Liver (tissue), 3 donors: ENCODE measurements at regions not wholly inside any gene's neighbourhood (a gene's known extent, or its start where the extent isn't known, plus 50 kb on each side); places are given as distances from the start of the nearest gene placed in this dataset.

Experiments used
- RAD21 ChIP-seq, 2 donors: IDR thresholded peaks; 2 replicates each; pipeline ENCODE4 v1.6.1; 2016; ENCODE audit warnings: antibody characterized with exemption in 2 of 2, mild to moderate bottlenecking in 2 of 2
- SP1 ChIP-seq: IDR thresholded peaks from 2 replicates; pipeline ENCODE4 v1.6.1; 2018; ENCODE audit warnings: antibody characterized with exemption, mild to moderate bottlenecking
- TAF1 ChIP-seq: conservative IDR thresholded peaks from 2 replicates; pipeline ENCODE4 v1.6.1; 2016; ENCODE audit warnings: antibody characterized with exemption, mild to moderate bottlenecking
- TF ChIP-seq, protein P1 (sequence below): fragments of 150-350 bp; IDR thresholded peaks from 2 replicates; pipeline ENCODE4 v1.5.1; 2017; ENCODE audit warnings: improper control_type of control experiment, low read depth, low read length; ENCODE audit not compliant: missing input control
- TF ChIP-seq, protein P2 (sequence below): IDR thresholded peaks from 2 replicates; pipeline ENCODE4 v1.6.1; 2016; ENCODE audit warnings: antibody characterized with exemption, mild to moderate bottlenecking
- TF ChIP-seq, protein P3 (sequence below): IDR thresholded peaks from 2 replicates; pipeline ENCODE4 v1.6.1; 2016; ENCODE audit warnings: antibody characterized with exemption
- donor health status: healthy.
- donor health status: healthy.

DNA sequence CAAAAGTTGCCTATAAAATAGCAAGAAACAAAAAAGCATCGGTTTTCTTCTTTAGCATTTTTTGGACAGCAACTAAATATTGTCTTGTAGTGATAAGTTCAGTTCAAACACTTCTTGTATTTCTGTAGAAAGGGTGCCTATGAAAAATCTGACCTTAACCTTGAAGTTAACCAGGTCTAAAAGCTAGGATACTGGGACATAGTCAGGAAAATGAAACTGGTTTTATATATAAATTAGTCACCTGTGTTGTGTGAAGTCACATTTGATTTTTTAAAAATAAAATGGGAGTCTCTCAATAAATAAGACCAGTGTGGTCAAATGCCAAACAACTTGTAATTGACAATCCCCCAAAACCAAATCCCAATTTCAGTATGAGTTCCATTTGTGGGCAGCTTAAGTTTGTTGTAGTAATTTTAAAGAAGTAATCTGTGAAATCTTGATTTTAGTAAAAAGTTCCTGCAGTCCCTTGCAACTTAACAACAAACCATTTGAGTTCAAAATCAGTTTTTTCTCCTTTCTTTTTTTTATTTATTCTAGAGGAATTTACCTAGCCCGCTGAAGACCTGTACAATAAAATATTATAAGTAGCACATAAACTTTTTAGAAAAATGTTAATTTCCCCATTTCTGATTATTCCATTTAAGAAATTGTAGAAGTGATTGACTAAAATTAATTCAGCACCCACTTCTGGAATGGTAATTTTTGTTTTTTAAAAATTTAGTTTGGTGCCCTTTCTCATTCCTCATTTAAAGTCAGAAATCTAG, 84.5 kb upstream of the PPARA start:
- TF ChIP-seq SP1 (no peak), RAD21 (IDR thresholded peaks at IDR 0.05) (no peak), TAF1 (no peak)
- TF ChIP-seq, protein P1, sequence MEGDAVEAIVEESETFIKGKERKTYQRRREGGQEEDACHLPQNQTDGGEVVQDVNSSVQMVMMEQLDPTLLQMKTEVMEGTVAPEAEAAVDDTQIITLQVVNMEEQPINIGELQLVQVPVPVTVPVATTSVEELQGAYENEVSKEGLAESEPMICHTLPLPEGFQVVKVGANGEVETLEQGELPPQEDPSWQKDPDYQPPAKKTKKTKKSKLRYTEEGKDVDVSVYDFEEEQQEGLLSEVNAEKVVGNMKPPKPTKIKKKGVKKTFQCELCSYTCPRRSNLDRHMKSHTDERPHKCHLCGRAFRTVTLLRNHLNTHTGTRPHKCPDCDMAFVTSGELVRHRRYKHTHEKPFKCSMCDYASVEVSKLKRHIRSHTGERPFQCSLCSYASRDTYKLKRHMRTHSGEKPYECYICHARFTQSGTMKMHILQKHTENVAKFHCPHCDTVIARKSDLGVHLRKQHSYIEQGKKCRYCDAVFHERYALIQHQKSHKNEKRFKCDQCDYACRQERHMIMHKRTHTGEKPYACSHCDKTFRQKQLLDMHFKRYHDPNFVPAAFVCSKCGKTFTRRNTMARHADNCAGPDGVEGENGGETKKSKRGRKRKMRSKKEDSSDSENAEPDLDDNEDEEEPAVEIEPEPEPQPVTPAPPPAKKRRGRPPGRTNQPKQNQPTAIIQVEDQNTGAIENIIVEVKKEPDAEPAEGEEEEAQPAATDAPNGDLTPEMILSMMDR: no peak
- TF ChIP-seq, protein P2, sequence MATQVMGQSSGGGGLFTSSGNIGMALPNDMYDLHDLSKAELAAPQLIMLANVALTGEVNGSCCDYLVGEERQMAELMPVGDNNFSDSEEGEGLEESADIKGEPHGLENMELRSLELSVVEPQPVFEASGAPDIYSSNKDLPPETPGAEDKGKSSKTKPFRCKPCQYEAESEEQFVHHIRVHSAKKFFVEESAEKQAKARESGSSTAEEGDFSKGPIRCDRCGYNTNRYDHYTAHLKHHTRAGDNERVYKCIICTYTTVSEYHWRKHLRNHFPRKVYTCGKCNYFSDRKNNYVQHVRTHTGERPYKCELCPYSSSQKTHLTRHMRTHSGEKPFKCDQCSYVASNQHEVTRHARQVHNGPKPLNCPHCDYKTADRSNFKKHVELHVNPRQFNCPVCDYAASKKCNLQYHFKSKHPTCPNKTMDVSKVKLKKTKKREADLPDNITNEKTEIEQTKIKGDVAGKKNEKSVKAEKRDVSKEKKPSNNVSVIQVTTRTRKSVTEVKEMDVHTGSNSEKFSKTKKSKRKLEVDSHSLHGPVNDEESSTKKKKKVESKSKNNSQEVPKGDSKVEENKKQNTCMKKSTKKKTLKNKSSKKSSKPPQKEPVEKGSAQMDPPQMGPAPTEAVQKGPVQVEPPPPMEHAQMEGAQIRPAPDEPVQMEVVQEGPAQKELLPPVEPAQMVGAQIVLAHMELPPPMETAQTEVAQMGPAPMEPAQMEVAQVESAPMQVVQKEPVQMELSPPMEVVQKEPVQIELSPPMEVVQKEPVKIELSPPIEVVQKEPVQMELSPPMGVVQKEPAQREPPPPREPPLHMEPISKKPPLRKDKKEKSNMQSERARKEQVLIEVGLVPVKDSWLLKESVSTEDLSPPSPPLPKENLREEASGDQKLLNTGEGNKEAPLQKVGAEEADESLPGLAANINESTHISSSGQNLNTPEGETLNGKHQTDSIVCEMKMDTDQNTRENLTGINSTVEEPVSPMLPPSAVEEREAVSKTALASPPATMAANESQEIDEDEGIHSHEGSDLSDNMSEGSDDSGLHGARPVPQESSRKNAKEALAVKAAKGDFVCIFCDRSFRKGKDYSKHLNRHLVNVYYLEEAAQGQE: no peak
- TF ChIP-seq, protein P3, sequence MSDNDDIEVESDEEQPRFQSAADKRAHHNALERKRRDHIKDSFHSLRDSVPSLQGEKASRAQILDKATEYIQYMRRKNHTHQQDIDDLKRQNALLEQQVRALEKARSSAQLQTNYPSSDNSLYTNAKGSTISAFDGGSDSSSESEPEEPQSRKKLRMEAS: no peak
